Right hindlimb (tissue), 1 donor: ENCODE measurements at regions not wholly inside any gene's neighbourhood (a gene's known extent, or its start where the extent isn't known, plus 50 kb on each side); places are given as distances from the start of the nearest gene placed in this dataset.
"Not testable (repeated sequence)": the region's sequence is repeated elsewhere in the genome, so short reads cannot be mapped to it uniquely, and the experiment has no call there.

ENCODE experiments used
- DNase-seq: peaks from one replicate; pipeline ENCODE4 v3.0.0-alpha.2; 2018

DNA sequence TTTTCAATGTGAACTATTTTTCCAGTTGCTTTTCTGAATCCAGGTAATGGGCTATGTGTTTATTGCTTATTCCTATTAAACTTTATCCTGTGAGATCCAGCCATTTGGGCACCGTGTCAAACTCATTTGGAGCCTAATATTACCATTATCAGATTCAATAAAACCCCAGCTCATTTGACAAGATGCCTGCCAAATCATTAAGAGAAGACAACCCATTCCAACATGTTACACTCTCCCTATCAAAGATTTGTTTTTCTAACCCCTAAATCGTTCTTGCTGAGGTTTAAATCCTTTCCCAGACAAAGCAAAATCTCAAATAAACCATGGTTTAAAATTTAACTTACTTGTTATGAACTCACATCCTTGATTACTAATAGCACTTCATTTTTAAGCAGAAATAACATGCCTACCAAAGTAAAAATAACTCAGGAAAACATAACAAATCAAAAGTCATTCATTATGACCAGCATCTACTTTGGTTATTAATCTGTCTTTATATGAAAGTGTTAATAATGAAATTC lies 130.0 kb upstream of the TCF21 start:
- no peak for DNase-seq

DNA sequence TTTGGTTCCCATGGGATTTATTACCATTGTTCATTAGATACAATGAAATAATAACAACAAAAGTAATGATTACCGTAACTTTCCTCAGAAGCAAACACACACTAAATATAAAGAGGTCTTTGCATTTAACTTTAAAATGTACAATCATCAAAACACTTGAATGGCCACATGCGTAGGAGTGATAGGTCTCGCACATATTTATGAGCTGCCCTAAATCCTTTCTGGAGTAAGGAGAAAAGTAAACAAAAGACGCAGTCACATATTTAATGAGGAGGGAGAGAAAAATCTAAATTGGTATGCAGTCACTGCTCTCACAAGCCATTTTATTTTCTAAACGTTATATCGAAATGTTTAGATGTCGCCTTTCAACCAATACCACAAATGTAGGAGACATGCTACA lies 129.4 kb upstream of the TCF21 start:
- no peak for DNase-seq

GRCh38 chr6:133761706-133762105 lies 127.2 kb upstream of the TCF21 start:
- no peak for DNase-seq

- no peak for DNase-seq
Measured at GRCh38 chr6:133764008-133764753, 124.7 kb upstream of the TCF21 start.

DNA sequence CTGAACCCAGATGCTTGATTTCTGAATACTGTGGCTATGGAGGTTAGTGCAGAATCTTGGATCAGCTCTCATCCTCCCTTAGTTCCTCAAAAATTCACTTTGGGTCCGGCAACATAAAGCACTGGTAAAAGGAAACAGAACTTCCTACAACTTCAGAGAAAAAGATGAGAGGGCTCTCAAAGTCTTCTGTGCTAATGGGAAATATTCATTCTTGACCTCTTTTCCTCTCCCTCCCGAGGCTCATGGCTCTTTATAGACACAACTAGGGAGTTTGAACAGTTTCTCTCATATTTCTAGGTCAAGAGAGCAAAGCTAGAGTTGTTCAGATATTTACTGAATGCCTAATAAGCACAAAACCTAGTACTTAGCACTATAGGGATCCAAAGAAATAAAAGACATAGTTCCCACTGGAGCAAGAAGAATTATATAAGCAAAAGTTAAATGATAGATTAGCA lies 124.1 kb upstream of the TCF21 start:
- DNase-seq = no peak

GRCh38 chr6:133767357-133767970 lies 121.4 kb upstream of the TCF21 start:
- DNase-seq = no peak

GRCh38 chr6:133768656-133769295 lies 120.1 kb upstream of the TCF21 start:
- DNase-seq = no peak

- DNase-seq = no peak
Measured at GRCh38 chr6:133769463-133769862, 119.5 kb upstream of the TCF21 start.

DNA sequence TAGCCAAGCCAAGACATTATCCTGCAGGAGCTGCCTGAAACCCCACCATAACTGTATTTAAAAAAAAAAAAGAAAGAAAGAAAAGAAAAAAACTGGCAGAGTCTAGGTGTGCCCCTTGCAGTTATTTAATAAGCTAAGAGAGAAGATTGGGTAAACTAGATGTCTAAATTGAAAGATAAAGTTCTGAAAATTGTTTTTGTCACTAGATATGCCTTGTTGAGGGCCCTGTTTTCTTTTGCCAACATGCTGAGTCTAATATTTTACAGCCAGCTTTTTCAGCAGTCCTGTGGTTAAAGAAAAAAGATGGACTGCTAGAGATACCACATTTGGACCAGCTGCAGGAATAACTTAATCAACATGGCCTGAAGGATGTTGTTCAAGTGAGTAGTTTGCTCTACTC lies 116.3 kb upstream of the TCF21 start:
- DNase-seq = no peak

GRCh38 chr6:133773776-133774175 lies 115.1 kb upstream of the TCF21 start:
- no peak for DNase-seq

- DNase-seq = no peak
Measured at GRCh38 chr6:133774356-133774755, 114.6 kb upstream of the TCF21 start.

GRCh38 chr6:133778414-133779130 lies 110.3 kb upstream of the TCF21 start:
- no peak for DNase-seq

DNA sequence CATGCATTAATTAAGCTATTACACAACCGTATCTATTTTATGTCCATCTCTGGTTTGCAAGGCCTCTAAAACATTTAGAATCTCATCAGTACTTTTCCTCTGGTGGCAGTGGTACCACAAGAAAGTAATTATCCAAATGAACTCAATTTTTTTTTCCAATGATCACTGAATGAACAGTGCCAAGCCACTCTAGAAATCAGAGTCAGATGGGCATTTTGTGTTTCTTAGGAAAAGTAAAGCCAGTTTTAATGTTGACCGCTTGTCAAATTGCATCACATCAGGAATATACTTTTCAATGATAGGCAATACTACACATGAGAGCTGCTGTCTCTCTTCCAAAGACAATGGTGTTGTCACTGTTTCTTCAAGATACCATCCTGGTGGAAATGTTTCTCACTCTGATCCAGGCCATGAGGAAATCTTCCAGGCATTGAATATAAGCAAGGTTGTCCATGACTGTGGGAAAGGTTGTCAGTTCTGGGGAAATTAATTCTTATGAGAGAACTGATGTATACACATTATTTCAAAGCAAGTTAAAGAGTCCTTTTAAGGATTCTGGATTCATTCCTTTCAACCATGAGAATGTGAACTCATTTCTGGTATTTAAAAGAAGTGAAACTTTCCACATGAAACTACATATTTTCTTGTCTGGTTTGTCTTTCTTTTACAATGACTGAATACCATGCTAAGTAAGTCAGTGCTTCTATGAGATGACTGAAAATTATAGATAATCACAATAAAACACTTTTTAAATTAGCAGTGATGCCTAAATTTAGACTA lies 108.8 kb upstream of the TCF21 start:
- DNase-seq = no peak

GRCh38 chr6:133786016-133786415 lies 102.9 kb upstream of the TCF21 start:
- DNase-seq = no peak

DNA sequence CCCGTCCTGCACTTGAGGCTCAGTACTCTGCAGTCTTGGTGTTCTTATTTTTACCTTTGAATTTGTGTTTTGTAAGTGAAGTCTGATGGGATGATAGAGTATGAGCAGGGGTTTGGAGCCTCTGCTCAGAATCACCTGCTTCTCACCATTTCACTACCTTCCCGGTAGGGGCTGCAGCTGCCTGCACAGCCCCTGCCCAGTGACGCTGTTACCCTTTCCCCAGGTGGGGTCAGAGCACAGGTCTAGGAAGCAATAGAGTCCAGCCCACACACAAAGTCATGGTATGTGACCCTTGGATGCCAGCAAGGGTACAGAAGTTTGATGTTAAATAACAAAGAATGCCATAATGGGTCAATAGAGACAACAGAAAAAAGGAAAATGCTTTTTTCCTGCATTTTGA lies 101.8 kb upstream of the TCF21 start:
- DNase-seq = no peak

DNA sequence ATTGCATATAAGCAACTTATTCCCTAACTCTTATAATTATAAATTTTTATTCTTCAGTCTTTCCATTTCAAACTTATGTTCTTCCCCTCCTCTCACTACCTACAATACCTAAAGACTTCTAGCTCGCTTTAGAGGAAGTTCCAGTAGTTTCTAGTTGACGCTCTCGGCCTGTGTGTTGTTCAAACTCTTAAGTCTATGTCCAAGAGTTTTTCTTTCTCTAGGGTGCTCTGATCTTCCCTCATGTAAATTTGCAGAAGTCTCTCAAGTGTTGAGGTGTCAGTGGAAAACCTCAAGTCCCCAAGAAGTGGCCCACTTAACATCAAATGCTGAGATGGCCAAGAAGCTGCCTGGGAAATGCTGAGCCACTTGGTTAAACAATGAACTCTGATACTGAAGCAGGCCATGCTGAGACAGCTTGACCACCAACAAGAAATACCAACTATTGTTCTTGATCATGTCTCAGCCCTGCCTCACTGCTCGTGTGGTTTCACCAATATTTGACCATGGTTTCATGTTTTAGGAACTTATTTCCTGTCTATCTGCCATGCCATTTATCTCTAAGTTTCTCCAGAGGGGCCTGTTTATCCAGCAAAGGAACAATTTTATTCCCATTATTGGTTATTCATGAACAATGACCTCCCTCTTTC lies 100.9 kb upstream of the TCF21 start:
- no peak for DNase-seq

GRCh38 chr6:133788556-133788955 lies 100.4 kb upstream of the TCF21 start:
- DNase-seq = no peak

DNA sequence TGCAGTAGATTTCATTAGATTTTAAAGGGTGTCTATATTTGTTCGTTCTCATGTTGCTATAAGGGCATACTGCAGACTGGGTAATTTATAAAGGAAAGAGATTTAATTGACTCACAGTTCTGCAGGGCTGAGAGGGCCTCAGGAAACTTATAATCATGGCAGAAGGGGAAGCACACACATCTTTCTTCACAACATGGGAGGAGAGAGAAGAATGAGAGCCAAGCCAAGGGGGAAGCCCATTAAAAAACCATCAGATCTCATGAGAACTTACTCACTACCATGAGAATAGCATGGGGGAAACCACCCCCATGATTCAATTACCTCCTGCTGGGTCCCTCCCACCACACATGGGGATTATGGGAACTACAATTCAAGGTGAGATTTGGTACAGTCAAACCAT lies 99.5 kb upstream of the TCF21 start:
- DNase-seq = not testable (repeated sequence)

- not testable (repeated sequence) for DNase-seq
Measured at GRCh38 chr6:133790756-133791155, 98.2 kb upstream of the TCF21 start.

DNA sequence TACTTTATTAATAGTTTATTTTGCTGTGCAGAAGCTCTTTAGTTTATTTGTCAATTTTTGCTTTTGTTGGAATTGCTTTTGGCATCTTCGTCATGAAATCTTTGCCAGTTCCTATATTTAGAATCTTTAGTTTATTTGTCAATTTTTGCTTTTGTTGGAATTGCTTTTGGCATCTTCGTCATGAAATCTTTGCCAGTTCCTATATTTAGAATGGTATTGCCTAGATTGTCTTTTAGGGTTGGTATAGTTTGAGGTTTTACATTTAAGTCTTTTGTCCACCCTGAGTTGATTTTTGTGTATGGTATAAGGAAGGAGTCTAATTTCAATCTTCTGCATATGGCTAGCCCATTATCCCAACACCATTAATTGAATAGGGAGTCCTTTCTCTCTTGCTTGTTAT lies 93.9 kb upstream of the TCF21 start:
- DNase-seq = not testable (repeated sequence)

- no peak for DNase-seq
Measured at GRCh38 chr6:133796235-133796634, 92.7 kb upstream of the TCF21 start.

DNA sequence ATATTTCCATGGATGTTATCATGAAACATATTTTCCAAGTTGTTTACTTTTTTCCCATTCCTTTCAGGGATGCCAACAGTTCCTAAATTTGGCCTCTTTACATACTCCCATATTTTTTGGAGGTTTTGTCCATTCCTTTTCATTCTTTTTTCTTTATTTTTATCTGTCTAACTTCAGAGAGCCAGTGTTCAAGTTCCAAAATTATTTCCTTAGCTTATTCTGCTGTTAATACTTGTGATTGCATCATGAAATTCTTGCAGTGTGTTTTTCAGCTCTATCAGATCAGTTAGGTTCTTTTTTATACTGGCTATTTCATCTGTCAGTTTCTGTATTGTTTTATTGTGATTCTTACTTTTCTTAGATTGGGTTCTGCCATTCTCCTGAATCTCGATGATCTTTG lies 89.9 kb upstream of the TCF21 start:
- no peak for DNase-seq
